NCI-H82 (cell line): ENCODE measurements at regions not wholly inside any gene's neighbourhood (a gene's known extent, or its start where the extent isn't known, plus 50 kb on each side); places are given as distances from the start of the nearest gene placed in this dataset.
"Not testable (repeated sequence)": the region's sequence is repeated elsewhere in the genome, so short reads cannot be mapped to it uniquely, and the experiment has no call there.

Experiments used
- DNase-seq: peaks from one replicate; lab custom pipeline; 2025; lab: John Stamatoyannopoulos, UW

DNA sequence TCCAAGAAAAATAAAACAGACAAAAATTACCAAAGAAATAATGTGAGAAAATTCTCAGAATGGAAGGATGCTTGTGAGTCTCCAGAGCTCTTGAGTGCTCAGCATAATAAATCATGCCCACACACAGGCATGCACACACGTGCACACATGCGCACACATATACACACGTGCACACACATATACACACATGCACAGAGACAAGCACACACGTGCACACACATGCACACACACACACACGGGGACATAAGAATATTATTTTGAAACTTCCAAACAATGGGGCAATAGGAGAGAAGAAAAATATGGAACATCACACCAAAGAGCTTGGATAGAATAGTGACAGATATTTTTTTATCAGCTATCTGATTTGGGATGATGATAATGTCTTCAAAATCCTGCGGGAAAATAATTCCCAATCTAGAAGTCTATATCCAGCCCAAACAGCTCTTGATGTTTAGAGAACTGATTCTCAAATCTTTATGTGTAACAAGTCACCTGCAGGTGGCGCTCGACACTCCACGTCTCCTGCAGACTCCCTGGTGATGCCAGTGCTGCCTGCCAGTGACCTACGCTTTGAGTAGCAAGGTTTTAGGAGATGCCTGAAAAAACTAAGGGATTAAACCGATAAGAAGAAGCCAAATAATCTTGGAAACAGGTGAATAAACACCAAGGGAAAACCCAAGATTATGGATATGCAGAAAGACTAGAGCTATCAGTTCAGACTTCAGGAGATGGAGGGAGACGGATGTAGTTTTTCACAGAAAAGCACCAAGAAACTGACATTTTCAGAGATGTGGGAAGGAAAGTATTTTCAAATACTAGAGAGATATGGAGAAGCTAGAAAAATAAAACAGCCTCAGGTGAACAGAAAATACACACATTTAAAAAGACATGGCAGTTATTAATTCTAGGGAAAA is 743.6 kb downstream of the ETS1 start:
- DNase-seq = peak; percentile 84

DNA sequence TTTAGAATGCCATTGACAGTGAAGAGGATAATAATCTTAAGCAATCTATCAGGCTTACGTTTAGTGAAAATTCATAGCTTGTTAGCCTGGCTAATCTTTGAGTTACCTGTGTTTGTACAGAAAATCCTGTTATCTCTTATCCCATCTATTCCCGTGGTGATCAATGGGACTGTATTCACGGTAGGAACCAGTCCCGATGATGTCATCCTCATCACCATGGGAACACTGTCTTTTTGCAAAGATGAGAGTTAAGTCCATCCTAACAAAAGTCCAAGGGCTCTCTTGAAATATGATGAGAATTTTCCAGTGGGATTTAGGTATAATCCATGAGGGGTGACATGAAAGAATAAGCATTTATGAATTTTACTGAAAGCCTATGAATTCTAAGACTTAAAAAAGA is 762.2 kb downstream of the ETS1 start:
- DNase-seq = peak; percentile 76

DNA sequence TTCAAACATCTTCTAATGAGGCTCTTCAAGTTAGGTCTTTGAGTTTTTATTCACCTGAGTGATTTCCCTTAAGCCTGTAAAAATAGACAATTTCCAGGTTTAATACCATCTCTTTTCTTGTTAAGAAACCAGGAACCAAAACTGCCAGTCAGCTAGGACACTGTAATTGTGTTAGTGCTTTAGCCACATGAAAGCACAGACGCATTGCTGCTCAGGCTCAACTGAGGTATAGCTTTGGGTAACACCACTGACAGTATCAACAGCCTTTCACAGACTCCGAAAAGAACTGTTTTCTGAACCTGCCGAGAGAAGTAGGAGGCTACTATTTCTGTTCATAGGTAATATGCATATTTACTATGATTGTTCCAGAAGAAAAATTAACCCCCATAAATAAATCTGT is 768.7 kb downstream of the ETS1 start:
- DNase-seq = no peak

DNA sequence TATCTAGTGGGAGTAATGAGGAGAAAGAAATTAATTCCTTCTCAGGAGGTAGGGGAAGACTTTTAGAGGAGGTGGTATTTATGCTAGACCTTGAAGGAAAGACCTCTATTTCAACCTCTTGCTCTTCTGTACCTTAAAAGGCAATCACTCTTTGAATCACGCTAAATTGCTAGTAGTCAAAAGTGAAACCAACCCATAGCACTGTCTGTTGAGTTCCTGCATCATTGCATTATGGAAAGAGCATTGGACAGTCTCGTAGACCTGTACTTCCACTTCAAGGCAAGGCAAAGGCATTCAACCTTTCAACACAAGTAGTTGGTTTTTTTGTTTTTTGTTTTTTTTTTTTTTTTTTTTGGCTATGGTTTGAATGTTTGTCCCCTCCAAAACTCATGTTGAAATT is 770.4 kb downstream of the ETS1 start:
- no peak for DNase-seq

DNA sequence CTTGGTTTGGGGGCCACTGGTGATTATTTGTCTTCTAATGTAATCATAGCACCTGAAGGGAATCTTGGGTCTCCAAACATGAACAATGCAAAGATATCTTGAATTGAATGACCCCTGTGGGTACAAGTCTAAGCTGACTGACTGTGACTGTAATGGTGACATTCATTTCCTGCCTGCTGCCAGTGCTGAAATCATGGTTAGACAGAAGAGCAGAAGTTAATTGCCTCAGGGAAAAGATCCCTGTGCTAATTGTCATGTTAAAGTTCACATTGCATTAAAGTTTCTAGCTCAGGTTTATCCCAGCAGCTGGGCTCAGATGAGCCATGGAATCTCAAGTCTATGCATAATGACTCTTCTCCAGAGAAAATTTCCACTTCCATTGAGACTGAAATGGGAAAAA is 772.0 kb downstream of the ETS1 start:
- DNase-seq = no peak

DNA sequence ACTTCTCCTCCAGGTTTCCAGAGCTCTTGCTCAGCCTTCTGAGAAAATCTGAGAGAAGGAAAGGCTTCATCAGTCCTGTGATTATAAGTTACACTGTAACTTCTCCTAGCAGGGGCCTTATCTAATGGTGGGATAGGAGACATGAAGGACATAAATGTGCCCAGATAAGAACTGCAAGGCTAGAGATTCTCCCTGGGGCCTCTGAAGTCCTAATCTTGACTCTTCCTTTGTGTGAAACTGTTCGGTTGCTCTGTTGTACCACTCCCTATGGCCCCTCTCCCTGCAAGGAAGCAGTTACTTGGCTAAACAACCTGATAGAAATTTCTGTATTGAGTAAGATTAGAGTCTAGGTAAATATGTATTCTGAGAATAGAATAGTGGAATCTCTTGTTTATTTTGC is 780.9 kb downstream of the ETS1 start:
- DNase-seq = no peak

DNA sequence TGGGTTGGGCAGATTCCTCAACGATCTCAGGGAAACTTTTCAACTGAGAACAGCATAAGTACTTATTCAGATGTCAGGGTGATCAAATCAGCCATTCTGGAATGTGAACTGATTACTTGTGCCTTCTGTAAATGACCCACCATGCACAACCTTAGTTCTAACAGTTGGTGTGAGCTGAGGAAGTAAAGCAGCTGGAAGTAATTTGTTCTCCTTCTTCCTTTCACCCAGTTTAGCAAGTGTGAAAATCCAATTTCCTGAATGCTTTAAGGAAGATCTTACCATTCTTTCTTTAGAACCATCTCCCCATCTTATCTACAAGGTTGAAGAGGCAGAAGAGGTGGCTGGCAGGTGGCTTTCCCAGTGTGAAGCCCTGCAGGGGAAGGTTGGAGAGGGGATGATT is 781.6 kb downstream of the ETS1 start:
- DNase-seq = no peak

DNA sequence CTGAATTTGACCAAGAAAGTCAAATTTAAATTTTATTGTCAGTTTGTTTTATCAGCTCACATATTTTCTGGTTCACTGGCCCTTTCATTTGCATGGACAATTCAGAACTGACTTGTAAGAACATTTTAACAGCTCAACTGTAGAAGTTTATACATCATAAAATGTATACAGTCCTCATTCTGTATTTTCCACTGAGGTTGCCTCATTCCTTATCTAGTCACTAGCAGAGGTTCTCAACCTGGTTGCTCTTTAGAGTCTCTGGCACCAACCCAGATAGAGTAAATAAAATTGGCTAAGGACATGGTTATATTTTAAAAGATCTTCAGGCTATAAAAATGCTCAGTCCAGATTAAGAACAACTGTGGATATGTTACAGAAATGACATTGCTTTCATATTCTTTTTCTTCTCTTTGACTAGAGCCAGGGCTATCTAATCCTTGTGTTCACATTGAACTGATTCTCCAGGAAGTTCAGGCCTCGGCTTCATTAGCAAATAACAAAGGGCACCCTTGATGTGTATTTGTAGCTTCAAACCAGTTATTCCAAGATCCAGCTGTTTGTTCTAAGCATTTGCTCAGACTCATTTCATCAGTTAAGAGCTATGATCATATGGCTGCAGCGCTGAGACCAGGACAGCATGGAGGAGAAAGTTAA is 782.5 kb downstream of the ETS1 start:
- no peak for DNase-seq

DNA sequence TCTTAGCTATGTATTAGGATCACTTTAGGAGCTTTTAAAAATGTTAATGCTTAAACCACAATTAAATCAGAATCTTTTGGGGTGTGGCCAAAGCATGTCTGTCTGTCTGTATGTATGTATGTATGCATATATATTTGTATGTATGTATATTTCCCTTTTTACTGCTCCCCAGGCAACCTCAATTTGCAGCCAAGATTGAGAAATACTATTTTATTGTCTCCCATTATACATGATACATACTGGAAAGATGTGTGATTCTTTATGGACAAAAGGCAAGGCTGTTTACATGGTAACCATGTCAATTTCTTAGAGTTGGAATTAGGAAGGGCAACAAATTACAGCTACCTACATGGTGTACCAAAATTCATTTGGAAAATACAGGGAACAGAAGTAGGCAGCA is 783.6 kb downstream of the ETS1 start:
- DNase-seq = no peak

DNA sequence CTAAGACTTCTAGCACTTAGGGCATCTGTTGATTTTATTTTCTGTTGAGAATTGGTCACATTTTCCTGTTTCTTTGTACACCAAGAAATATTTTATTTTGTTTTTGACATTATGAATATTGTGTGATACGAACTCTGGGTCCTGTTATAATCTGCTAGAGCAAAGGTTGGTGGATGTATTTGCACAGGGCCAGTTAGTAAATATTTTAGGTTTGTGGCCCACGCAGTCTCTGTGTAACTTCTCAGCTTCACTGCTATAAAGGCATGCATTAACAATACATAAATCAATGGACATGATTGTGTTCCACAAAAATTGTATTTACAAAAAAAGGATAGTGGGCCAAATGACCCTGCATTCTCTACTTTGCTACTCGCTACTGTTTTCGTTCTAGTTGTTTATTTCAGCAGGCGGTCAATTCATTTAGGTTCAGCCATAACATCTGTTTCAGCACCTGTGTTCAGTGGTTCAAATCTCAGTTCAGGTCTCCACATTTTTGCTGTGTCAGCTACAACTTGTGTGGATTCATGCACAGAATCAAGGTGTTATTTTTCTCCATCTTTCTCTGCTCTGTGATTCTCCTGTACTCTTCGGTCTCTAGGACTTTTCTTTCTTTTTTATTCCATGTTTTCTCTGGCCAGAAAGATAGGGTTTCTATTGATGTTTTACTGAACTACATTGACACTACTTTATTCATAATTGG is 786.2 kb downstream of the ETS1 start:
- DNase-seq = no peak

DNA sequence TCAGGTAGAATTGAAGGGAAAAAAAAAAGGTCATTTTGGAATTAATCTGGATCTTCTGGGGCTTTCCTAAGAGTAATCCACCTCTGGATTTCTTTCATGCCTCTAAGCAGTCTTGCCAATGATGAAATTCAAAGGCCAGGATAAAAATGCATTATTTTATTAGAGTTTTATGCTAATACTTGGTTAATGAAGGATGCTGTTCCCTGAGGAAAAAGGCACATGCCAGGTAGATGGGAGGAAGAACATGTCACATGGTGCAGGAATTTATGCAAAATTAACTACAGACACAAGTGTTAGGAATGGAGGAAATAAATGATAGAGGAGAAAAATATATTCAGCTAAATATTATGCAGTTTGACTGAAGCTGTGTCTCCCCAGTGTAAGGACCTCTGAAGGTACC is 792.0 kb downstream of the ETS1 start:
- DNase-seq = no peak

DNA sequence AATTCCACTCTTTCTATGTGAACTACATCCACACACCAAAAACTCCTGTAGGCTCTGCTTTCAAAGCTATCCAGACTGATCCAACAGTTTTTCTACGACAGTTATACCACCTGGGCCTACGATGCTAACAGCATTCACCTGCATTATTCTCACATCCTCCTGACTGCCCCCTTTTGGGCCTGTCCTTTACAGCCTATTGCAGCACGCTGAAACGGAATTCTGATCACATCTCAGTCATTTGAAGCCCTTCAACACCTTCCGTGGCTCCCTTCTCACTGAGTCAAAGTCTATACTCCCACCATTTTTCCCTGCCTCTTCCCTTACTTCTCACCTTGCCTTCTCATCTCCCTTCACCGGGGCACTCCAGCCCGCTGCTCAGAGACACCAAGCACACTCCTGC is 791.3 kb upstream of the KIRREL3 start:
- DNase-seq = no peak

DNA sequence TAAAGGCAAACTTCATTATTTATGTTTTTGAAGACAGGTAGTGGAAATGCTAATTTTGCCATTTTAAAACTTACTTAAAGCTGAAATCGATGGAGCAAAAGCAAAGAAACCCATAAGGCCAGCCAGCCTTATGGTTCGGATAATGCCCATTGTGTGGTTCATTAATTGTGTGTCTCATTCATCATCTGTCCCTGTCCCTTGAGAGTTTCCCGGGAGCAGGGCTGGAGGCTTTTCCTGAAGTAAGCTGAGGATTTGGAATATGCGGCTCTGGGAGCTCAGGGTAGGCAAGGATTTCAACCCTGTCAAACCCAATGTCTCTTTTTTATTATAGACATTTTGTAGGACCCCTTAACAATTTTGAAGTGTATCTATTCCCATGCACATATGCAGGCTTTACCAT is 790.0 kb upstream of the KIRREL3 start:
- peak; percentile 76 for DNase-seq

DNA sequence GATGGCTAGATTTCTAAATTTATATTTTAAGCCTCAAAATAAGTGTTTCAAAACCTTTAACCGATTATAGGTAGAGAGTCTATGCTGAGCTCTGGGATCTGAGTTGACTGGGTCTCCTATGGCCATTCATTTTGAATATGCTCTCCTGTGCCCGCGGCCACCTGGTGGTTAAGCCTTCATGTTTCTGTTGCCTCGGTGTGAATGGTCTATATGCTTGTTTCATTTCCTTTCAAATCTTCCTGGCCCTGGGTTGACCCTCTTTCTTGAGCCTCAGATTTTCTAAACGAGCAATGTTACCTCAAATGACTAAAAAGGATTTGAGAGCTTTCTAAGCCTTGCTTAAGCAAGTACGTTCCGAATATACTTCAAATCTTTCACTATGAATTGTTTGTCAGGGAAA is 789.4 kb upstream of the KIRREL3 start:
- DNase-seq = peak; percentile 70

DNA sequence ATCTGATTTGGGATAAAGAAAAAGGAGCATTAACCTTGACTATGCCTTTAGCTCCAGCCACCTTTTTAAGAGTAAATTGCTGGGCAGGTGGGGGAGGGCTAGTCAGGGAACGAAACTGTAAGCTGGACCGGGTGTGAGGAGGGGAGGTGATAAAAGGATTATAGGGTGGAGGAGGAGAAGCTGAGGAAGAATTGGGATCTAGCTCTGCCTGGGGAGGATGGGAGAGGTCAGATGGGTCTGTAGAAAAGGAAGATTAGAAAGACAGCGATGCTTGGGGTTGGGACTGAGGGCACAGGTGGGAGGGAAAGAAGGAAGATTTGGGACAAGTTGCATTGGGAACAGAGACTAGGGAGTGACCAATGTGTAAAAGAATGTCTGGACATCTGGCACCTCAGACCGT is 772.4 kb upstream of the KIRREL3 start:
- peak; percentile 40 for DNase-seq

DNA sequence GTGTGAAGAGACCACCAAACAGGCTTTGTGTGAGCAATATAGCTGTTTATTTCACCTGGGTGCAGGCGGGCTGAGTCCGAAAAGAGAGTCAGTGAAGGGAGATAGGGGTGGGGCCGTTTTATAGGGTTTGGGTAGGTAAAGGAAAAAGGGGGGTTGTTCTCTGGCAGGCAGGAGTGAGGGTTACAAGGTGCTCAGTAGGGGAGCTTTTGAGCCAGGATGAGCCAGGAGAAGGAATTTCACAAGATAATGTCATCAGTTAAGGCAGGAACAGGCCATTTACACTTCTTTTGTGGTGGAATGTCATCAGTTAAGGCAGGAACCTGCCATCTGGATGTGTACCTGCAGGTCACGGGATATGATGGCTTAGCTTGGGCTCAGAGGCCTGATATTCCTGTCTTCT is 768.4 kb upstream of the KIRREL3 start:
- not testable (repeated sequence) for DNase-seq

DNA sequence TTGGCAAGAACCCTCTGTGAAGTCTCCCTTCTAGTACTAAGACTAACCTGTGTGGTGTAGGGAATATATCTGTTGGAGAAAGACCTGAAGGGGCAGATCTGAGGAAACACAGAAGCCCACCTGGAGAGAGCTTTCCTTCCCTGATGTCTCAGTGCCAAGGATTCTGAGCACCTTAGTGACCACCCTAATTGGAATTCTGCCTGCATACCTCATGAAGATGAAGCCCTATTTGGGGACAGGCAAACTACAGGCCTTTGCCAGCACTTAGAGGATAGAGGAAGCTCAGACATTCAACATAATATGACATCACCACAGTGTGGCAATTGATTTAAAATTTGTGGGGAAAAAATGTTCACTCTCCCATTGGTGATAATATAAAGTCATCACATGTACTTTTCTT is 766.2 kb upstream of the KIRREL3 start:
- DNase-seq = no peak

DNA sequence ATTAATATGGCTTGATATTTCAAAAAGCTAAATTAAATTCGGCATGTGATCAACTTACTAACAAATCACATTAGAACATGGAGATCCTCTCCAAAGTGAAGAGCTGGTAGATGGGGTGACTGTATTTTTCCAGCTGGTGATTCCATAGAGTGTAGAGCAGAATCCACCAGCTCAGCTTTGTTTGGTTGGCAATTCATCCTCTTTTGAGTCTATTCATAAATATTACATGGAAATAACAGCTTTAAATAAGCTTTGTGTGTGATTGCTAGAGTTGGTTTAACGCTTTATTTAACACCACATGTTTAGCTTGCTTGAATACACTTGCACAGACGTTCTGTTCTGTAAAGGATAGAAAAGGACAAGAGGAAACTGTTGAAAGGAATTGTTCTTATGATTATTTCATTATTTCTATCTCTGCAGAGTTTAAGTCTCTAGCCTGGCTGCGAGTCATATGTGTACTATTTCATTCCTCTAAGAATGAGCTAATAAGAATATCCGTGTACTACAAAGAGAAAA is 738.3 kb upstream of the KIRREL3 start:
- no peak for DNase-seq

DNA sequence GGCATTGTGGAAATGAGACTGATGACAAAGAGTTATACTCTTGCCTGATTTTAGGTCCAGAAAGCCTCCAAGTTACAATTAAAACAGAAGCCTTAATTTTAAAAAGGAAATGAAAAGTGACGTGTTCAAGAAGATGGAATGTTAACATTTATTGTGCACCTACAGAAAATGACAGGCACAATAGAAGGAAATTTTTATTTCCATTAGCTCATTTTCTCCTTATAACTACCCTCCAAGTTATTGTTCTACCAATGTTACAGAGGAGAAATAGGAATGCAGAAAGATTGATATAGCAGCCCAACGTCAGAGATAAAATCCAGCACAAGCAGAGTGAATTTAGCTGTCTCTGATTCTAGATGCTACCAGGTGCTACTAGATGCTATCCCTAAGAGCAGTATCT is 736.9 kb upstream of the KIRREL3 start:
- DNase-seq = no peak

DNA sequence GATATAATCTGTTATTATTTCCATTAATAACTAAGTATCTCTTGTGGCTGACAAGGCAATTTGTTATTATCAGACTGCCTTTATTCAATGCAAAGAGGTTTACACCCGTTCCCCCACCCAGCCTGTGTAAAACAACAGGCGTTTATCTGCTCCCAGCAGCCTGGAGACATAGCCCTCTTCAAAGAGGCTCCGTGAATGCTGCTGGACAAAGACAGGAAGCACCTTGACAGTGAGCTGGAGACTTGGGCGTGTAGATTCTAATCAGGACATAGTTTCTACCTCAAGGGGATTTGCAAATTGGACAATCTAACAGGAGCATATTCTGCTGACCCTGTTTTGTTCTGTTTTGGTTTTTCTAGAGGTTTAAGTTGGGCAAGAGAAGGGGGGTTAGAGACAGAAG is 733.0 kb upstream of the KIRREL3 start:
- DNase-seq = no peak

DNA sequence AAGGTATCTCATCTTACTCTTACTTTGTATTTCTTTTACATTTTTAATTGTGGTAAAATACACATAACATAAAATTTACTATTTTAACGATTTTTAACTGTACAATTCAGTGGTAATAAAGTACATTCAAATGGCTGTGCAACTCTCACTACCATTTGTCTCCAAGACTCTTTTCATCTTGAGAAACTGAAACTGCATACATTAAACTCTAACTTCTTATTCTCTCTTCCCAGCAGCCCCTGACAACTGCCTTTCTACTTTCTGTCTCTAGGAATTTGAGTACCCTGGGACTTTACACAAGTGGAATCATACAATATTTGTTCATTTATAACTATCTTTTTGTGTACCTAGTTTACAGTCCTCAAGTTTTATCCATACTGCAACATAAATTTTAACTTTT is 725.8 kb upstream of the KIRREL3 start:
- DNase-seq = no peak

DNA sequence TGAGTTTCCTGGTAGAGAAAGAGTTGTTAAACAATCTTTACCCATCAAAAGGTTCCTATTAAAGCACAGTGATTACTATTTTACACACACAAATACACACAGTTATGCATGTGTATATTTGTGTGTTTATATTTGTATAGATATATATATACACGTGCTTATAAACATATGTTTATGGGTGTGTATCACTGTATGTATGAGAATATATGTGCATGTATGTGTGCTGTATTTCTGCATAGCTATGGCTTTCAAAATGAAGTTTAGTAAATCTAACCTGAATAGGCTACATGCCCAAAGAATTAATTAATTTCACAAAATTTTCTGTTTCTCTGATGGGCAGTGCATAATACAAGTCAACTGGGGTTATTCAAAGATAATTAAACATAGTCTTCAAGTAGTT is 723.1 kb upstream of the KIRREL3 start:
- no peak for DNase-seq

DNA sequence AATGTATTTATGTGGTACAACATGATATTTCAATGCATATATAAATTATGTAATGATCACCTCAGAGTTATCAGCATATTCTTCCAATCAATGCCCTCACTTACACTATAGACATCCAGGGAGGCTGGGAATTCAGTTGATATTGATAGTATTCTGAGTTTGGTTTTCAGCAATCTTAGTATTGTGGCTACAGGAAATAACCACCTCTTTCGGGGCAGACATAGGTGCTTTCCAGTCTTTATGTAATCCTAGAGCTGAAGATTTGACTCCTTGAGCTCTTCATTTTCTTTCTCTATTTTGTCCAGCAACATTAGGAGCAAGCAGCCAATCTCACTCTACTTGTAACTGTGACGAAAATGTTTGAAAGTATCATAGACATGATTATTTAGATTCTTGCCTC is 712.7 kb upstream of the KIRREL3 start:
- no peak for DNase-seq
